ENCODE measurements at regions not wholly inside any gene's neighbourhood (a gene's known extent, or its start where the extent isn't known, plus 50 kb on each side); places are given as distances from the start of the nearest gene placed in this dataset.

DNA sequence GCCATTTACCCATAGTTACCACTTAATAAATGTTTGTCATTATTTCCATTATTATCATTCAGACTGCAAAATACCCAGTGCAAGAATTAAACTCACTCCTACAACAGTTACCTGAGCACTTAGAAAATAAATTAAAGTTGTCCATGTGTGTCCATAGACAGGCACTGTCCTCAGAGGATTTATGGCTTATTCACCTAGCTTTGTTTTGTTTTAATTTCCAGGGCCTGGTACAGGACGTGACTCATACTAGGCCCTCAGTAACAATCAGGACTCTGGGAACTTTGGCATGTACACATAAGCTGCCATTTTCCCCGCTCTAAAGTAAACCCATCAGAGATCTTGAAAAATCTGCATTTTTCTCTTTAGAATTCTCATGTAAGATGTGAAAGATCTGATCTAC, 458.5 kb upstream of the ARRDC4 start:
- peak; percentile 53 for DNase-seq (ENCODE audit: low spot score)

DNA sequence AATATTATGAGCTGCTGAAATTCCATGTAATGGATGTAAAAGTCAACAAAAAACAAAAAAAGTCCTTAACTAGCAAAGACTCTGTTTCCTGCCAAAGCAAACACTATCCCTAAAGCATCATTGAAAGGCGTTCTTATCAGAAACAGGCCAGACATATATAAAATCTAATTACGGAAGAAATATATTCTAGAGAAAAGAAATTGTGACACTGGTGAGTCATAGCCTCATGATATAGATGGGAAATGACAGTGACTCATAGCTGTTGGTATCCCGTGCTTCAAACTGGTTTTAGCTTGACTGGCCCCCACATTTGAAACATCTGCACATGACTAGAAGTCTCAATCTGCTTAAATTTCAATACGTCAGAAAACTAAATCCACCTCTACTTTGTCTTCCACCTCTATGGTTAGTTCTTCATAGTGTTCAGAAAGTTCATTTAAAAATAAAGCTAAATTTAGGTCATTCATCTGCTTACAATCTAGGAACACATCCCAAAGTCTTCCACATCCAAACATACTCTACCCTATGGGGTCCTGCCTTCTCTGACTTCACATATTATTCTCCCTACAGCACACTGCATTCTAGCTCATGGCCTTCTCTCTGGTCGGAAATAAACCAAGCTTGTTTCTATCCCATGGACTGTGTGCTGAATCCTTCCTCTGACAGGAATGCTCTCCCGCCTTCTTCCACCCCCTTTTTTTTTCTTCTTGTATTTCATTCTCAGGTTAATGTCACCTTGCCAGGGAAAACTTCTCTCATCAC, 456.3 kb upstream of the ARRDC4 start:
- DNase-seq (ENCODE audit: low spot score) = peak; percentile 79

DNA sequence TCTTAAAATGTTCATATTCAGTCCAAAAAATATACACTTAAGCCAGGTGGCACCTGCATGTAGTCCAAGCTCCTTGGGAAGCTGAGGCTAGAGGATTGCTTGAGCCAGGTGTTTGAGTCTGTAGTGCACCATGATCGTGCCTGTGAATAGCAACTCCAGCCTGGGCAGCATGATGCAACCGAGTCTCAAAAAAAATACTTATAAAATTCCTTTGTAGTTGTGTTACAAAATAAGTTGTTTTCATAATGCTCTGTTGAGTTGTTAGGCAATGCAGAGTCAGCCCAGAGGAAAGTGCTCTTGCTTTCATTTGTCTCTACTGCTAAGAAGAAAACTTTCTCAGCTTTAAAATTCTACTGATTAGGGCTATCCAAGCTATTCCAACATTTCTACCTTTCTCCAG, 442.8 kb upstream of the ARRDC4 start:
- DNase-seq (ENCODE audit: low spot score) = no peak

DNA sequence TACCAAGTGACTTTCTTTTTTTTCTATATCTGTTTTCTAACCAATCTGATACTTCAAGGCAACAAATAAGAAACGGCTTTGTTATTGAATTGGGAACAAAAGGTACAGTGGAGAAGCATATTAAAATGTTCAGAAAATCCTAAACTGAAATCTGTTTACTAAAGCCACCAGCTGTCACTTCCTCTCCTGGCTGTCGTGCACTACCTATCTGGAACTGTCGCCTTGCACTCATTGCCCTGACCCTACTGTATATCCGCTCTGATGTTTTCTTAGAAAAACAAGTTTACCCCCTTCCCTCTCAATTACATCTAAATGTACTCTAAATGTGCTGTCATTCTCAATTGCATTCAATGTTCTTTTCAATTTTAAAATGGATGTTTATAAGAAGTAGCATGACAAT, 439.8 kb upstream of the ARRDC4 start:
- DNase-seq (ENCODE audit: low spot score) = no peak

DNA sequence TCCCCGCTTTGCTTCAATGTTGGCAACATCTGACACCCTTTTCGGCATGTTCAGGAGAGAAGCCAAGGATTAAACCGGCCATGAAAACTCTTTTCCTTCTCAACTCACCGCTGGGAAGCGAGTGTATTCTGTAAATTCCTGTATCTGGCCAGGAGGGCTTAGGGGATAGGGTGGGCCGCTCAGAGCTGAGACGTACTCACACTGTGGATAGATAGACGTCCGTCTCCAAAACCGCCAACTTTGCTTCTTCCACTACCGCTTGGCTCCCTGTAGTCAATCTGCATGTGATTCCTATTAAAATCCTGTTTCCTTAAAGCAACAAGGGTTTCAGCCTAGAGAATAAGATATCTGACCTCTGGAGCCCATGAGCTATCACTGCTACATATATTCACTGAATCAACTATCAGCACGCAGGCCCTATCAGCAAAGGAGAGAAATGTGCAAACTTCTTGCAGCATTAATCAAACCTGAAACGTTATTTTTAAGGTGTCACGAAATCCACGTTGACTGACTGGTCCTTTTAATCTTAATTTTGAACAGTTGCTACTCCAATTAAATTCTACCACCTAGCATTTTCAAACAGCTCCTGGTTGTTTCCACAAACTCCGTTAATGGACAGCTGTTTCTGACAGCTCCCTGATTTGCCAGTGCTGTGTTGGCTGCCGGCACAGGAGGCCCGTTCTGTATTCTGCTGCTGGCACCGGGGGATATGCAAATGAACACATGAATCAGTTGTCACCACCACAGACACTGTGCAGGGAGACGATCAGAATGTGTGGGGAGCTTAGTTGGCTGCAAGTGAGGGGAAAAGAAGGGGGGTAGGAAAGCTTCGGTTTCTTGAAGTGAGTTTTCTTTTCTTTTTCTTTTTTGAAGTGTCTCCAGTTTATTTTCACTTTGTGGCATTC, 438.9 kb upstream of the ARRDC4 start:
- no peak for DNase-seq (ENCODE audit: low spot score)

DNA sequence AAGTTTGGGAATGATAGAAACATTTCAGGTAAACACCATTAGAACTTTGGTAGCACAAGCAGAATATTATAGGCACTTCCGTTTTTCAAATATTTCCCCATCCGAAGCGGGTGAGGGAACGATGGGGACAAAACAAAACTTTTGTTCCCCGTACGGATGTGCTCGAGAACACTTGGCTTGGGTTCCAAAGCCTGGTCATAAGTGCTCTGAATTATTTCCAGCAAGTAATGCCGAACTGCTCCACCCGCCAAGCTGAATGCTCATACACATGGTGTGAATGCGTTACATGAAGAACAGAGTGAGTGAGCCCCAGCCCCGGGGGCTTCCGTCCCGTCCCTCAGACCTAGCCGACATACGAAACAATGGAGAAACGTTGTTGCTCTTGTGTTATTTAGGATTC, 438.2 kb upstream of the ARRDC4 start:
- no peak for DNase-seq (ENCODE audit: low spot score)

DNA sequence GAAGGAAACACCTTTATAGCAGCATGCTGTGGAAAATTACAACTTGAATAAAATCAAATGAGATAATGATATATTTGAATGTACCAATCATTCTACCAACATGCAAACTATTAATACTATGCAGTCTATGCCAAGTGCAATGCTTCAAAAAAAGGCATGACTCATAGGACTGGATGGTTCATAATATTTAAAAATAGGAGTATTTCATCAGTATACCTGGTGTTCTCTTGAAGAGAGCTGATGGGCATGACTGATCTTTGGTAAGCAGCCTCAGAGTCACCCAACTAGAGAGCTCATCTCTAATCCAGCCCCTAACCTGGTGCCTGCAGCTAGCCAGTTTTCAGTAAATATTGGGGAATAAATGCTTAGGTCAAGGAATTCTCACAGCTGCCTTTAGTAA, 434.7 kb upstream of the ARRDC4 start:
- DNase-seq (ENCODE audit: low spot score) = no peak

DNA sequence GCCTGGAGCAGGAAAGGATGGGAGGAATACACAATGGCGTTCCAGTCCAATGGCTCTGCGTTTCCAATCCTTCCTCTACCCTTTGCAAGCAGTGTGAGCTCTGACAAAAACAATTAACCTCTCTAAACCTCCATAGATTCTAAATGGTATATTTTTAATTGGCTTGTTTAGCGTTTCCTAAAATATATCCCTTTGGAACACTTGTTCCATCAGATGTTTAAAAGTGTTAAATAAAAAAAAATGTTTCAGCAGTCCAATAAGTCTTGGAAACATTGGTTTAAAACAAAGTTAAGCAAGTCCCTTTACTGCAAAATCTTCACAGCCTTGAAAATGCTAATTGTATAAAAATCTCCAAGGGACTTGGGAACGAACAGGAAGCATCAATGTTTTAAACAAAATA, 432.3 kb upstream of the ARRDC4 start:
- no peak for DNase-seq (ENCODE audit: low spot score)

DNA sequence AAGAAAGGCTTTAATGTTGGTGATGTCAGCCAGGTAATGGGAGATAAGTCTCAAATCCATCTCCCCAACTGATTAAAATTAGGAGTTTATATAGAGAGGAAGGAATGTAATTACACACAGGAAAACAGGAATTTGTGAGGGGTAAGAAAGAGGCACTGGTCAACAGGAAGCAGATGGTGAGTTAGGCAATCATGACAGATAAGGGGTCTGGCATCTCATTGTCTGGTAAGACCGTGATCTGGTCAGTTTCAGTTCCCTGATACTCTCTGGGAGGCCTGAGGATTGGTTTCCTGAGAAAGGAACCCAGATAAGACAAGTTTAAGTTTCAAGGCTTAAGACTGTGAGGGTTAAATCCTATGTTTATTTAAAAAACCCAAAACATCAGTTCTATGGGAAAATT, 414.7 kb upstream of the ARRDC4 start:
- DNase-seq (ENCODE audit: low spot score) = no peak

DNA sequence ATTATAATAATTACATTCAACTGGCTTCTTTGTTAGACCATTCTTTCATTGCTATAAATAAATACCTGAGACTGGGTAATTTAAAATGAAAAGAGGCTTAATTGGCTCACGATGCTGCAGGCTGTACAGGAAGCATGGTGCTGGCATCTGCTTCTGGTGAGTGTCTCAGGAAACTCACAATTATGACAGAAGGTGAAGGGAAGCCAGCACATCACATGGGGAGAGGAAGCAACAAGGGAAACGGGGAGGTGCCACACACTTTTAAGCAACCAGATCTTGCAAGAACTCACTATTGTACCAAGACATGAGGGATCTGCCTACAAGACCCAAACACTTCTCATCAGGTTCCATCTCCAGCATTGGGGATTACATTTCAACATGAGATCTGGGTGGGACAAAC, 413.1 kb upstream of the ARRDC4 start:
- DNase-seq (ENCODE audit: low spot score) = no peak

DNA sequence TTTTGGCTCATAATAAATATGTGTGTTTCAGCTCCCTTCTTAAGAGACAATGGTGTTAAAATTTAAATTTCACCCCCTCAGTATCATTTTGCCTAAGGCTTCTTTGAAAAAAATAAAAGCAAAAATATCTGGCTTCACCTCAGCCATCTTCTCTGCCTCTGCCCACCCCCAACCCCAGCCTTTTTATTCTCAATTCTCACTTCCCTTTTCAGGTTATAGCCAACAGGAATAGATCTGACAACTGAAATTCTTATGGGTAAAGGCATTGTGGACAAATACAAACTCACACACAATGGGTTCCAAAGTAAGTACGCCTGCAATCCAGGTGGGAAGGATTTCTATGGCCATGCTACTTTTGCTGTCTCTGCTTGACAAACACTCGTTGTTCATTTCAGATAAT, 399.0 kb upstream of the ARRDC4 start:
- DNase-seq (ENCODE audit: low spot score) = no peak

DNA sequence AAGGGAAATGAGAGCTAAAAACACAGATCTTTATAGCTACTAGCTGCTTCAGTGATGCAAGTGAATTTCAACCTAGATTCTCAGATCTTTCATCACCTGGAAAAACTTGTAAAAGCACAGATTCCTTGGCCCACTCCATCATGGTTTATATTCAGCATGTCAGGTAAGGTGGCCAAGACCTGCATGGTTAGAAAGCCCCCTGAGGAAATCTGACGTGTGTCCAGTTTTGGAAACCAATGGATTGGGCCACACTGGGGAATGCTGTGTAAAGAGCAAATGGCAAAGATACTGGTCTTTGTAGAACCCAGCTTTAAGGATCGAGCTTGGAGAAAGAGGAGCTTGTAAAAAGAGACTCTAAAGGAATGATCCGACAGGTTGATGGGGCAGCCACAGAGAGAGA, 397.0 kb upstream of the ARRDC4 start:
- DNase-seq (ENCODE audit: low spot score) = no peak

DNA sequence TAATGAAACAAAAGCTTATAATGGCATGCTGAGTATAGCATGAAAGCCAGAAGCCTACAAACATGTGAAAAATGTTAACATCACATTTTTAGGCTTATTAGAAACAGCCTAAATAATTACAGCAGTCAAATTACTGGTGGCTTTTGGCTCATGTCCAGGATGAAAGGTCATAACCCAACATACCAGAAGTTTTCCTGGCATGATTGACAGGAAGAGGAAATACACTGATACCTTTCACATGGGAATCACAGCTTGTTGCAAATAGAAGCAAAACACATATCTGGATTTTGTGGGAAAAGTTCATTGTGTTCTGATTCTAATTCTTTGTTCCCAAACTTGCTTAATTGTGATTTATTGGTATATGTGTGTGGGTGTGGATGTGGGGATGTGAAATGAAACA, 393.5 kb upstream of the ARRDC4 start:
- peak; percentile 14 for DNase-seq (ENCODE audit: low spot score)

DNA sequence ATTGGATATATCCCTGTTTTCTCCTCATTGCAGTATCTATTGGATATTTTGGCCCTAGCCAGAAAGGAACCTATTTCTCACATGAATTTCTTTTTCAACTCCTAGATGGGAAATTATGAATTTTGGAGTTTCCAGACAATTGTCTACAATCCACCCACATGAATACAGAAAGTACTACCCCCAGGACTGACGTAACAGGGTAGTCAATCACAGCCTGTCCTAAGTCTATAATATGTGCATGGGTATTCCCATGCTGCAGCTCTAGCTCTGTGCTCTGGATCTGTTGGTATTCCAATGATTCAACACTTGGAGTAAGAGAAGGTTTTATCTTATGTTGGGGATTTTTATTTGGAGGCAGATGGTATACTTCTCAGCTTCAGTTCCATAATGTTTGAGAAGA, 393.1 kb upstream of the ARRDC4 start:
- no peak for DNase-seq (ENCODE audit: low spot score)

DNA sequence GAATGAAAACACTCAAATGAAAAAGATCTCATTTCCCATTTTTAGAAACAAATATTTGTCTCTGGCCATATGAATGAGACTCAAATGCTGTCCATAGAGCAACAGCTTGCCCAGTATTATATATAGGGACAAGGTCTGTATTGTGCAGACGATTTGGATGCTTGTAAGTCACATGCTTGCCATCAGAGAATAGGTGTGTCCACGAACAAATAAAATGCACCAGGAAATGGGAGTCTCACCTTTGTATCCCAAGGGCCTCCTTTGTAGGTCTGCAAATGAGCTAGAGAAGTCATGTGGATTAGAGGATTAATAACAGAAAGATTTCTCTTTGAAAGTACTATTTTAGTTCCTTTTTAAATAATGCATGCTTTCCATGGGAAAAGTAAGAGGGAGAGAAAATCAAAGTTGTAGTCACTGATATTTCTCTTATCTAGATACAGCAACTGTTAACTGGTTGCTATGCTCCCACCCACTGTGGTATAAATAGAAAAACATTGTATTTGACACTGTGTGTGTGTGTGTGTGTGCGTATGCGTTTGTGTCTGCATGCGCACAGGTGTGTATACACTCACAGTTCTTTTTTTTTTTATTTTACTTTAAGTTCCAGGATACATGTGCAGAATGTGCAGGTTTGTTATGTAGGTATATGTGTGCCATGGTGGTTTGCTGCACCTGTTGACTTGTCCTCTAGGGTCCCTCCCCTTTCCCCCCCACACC, 383.4 kb upstream of the ARRDC4 start:
- no peak for DNase-seq (ENCODE audit: low spot score)

DNA sequence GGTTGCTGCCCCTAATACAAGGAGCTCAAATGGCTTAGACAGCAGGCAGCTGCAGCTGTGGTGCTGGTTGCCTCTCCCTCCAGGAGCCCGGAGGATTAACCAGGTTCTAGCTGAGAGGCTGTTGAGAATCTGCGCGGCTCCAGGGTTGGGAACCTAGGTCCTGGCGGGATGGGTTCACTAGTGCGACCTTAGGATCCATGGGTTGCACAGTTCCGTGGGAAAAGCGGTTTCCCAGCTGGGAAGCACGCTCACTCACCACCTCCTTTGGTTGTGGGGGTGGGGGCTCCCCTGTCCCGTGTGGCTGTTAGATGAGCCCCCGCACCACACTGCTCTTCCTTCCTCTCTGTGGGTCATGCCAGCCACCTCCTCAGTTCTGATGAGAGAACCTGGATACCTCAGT, 375.1 kb upstream of the ARRDC4 start:
- no peak for DNase-seq (ENCODE audit: low spot score)

DNA sequence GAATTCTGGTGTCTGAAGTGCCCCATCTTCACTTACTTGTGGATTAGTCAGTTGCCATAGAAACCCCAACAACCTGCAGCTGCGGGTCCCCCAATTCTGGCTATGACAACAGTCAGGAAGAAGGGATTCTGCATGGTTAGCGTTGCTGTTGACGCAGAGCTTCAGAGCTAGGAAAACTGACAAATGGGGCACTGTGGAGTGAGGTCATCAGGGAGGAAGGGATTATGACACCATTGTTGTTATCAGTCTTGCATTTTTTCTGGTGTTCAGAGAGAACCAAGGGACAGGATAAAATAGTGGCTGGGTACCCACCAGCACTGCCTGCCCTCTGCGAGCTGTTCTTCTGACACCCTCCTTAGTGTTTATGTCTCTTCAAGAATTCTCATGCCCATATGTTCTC, 367.7 kb upstream of the ARRDC4 start:
- DNase-seq (ENCODE audit: low spot score) = no peak

DNA sequence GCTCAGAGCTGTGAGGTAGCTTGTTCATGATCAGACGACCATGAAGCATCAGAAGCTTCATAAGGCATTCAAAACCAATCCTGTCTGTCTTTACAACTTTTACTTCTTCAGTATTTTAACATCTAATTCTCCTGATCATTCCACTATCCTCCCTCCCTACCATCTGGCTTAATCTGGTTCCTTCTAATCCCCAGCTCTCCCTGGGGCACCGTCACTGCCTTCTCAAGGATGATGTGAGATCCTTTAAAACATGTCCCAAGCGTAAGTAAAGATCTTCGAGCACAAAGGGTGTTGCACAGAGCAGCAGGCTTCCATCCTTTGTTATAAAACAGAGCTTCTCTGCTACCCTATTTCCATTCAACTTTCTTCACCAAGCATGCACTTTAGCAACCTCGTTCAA, 362.7 kb upstream of the ARRDC4 start:
- no peak for DNase-seq (ENCODE audit: low spot score)

DNA sequence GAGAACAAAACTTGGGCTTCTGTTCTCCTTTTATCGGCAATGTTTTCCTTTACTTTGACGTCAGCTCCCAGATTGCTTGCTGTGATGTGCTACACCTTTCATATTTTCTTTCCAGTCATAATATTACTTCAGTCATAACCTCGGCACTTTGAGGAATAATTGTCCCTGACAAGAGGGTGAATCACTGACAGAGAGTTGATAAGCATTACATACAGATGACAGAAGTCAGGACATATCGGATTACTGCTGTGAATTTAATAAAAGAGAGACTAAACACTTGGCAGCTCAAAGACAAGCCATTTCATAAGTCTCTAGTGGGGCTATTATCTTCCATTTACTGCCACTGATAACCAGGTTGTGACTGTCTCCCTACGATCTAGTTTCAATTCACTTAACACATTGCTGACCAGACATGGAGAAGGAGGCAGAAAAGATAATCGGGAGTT, 362.1 kb upstream of the ARRDC4 start:
- no peak for DNase-seq (ENCODE audit: low spot score)

DNA sequence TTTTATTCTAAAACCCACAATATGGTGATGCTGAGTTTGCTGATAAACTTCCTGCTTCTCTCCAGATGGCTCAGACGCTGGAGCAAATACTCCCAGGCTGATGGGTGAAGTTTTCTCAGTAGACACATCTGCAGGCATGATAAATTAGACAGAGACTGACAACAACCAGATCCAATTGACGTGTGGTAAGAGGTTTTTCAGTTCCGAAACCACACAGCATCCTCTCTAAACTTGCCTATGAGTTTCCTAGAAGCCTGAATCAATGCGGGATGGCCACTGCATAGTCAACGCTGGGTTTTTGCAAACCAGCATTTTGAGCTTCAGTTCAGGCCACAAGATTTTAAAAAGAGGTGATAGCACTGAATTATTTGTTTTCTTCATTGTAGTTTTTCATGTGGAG, 360.3 kb upstream of the ARRDC4 start:
- DNase-seq (ENCODE audit: low spot score) = no peak

DNA sequence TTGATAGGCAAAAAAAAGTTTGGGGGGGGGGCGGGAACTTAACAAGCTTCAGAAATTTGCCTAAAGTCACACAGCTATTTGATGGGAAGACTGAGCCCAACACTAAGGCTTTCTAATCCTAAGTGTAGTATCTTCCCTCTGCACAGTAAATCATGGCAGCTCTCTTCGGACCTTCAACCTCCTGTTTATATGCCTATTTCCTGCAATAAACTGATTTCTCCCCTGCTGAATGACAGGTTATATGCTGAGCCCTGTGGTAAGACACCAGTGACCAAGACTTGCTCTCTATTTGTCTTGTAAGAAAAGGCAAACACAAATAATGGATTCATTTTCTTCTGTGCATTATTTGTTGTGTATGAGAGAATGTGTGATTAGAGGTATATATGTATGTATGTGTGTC, 355.8 kb upstream of the ARRDC4 start:
- no peak for DNase-seq (ENCODE audit: low spot score)

DNA sequence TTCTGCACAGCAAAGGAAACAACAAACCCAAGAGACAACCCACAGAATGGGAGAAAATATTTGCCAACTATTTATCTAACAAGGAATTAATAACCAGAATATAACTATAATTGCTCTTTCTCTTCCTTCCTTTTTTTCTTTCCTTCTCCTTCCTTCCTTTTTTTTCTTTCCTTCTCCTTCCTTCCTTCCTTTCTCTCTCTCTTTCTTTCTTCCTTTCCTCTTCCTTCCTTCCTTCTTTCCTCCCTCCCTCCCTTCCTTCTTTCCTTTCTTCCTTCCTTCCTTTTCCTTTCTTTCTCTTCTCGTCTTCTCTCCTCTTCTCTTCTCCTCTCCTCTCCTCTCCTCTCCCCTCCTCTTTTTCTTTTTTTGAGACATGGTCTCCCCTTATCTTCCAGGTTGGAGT, 345.4 kb upstream of the ARRDC4 start:
- no peak for DNase-seq (ENCODE audit: low spot score)

All from SW480 (cell line).